ENCODE measurements at regions not wholly inside any gene's neighbourhood (a gene's known extent, or its start where the extent isn't known, plus 50 kb on each side); places are given as distances from the start of the nearest gene placed in this dataset.

GRCh38 chr4:23429497-23429896, 460.4 kb downstream of the PPARGC1A start:
- no peak overlapping the region for H3K4me3 ChIP-seq (ENCODE audit: low read depth in 1 of 2, low read length in 2 of 2)
- no peaks in the 10 kb centered on the region for H3K36me3 ChIP-seq (ENCODE audit: insufficient read depth, low read length)
- no peaks in the 10 kb centered on the region for H3K79me2 ChIP-seq (ENCODE audit: insufficient read depth, low read length)
- no peaks in the 10 kb centered on the region for H3K27me3 ChIP-seq (ENCODE audit: insufficient read depth, low read length, poor library complexity)
- H3K4me1 ChIP-seq (ENCODE audit: insufficient read depth, low read length), result no peaks in the 10 kb centered on the region
- H3K9me3 ChIP-seq (ENCODE audit: insufficient read depth, low read length, severe bottlenecking), result no peaks in the 10 kb centered on the region
- no peak overlapping the region for H3K9ac ChIP-seq (ENCODE audit: low read depth, low read length)
- H3K4me2 ChIP-seq (ENCODE audit: insufficient read depth, low read length), result no peak overlapping the region
- no peak for DNase-seq
- no peak for ATAC-seq (ENCODE audit: insufficient read depth, low read depth)
- TF ChIP-seq EZH2 (IDR thresholded peaks at IDR 0.05; ENCODE audit: borderline replicate concordance, low read depth, low read length, severe bottlenecking), result no peak
- no peak overlapping the region for H3K27ac ChIP-seq (ENCODE audit: low read length)
- H2AFZ ChIP-seq (ENCODE audit: low read depth, low read length), result no peak overlapping the region
- H4K20me1 ChIP-seq (ENCODE audit: insufficient read depth, low read length), result no peaks in the 10 kb centered on the region

DNA sequence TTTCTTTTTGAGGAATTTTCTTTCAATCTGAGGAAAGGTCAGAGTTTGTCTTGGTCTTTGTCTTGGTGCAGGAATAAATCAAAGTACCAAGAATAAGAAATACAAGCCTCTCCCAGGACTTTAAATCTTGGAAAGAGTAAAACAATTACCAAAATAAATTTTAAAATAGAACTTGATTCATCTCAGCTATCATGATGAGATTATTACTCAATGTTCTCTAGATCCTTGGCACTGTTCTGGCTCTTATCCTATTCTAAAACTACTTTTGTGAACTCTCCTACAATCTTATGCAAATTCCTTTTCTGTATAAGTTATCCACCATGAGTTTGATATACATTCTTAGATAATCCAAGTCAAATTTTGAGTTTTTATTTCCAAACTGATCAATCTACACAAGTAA, 464.3 kb downstream of the PPARGC1A start:
- no peaks in the 10 kb centered on the region for H3K27me3 ChIP-seq (ENCODE audit: insufficient read depth, low read length, poor library complexity)
- H3K9ac ChIP-seq (ENCODE audit: low read depth, low read length), result no peak overlapping the region
- no peaks in the 10 kb centered on the region for H3K36me3 ChIP-seq (ENCODE audit: insufficient read depth, low read length)
- H2AFZ ChIP-seq (ENCODE audit: low read depth, low read length), result no peak overlapping the region
- H4K20me1 ChIP-seq (ENCODE audit: insufficient read depth, low read length), result no peaks in the 10 kb centered on the region
- no peak overlapping the region for H3K4me3 ChIP-seq (ENCODE audit: low read depth in 1 of 2, low read length in 2 of 2)
- no peak for TF ChIP-seq EZH2 (IDR thresholded peaks at IDR 0.05; ENCODE audit: borderline replicate concordance, low read depth, low read length, severe bottlenecking)
- TF ChIP-seq CTCF (IDR thresholded peaks at IDR 0.05; ENCODE audit: borderline replicate concordance, extremely low read depth, low read length, poor library complexity, severe bottlenecking), result no peak
- H3K79me2 ChIP-seq (ENCODE audit: insufficient read depth, low read length), result no peaks in the 10 kb centered on the region
- H3K9me3 ChIP-seq (ENCODE audit: insufficient read depth, low read length, severe bottlenecking), result no peaks in the 10 kb centered on the region
- H3K4me1 ChIP-seq (ENCODE audit: insufficient read depth, low read length), result no peaks in the 10 kb centered on the region
- ATAC-seq (ENCODE audit: insufficient read depth, low read depth) (no peak), DNase-seq (no peak)
- H3K27ac ChIP-seq (ENCODE audit: low read length), result no peak overlapping the region
- no peak overlapping the region for H3K4me2 ChIP-seq (ENCODE audit: insufficient read depth, low read length)

GRCh38 chr4:23423540-23423939, 466.3 kb downstream of the PPARGC1A start:
- Histone ChIP-seq H3K27ac (ENCODE audit: low read length) (no peak overlapping the region), H3K9ac (ENCODE audit: low read depth, low read length) (no peak overlapping the region), H3K4me2 (ENCODE audit: insufficient read depth, low read length) (no peak overlapping the region), H3K36me3 (ENCODE audit: insufficient read depth, low read length) (no peaks in the 10 kb centered on the region), H3K4me1 (ENCODE audit: insufficient read depth, low read length) (no peaks in the 10 kb centered on the region), H3K9me3 (ENCODE audit: insufficient read depth, low read length, severe bottlenecking) (no peaks in the 10 kb centered on the region), H3K27me3 (ENCODE audit: insufficient read depth, low read length, poor library complexity) (no peaks in the 10 kb centered on the region), H2AFZ (ENCODE audit: low read depth, low read length) (no peak overlapping the region), H3K4me3 (ENCODE audit: low read depth in 1 of 2, low read length in 2 of 2) (no peak overlapping the region), H4K20me1 (ENCODE audit: insufficient read depth, low read length) (no peaks in the 10 kb centered on the region), H3K79me2 (ENCODE audit: insufficient read depth, low read length) (no peaks in the 10 kb centered on the region)
- no peak for DNase-seq
- no peak for TF ChIP-seq EZH2 (IDR thresholded peaks at IDR 0.05; ENCODE audit: borderline replicate concordance, low read depth, low read length, severe bottlenecking)
- no peak for TF ChIP-seq CTCF (IDR thresholded peaks at IDR 0.05; ENCODE audit: borderline replicate concordance, extremely low read depth, low read length, poor library complexity, severe bottlenecking)
- no peak for ATAC-seq (ENCODE audit: insufficient read depth, low read depth)

DNA sequence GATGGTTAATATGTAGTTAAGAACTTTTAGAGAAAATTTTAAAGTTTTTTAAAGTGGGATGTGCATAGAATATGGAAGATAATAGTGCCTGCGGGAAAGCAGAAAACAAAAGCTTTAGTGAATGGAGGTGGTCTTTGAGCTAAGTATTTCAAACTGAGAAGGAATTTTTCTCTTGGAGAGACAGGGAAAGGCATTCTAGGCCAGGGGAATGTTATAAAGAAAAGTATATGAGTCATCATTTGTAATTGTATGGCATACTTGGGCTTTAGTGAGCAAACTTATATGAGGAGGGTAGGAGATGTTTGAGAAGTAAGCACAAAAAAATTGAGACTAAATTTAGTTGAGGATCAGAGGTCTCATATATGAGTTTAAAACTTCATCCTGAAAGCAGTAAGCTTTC, 467.0 kb downstream of the PPARGC1A start:
- DNase-seq, result no peak
- H2AFZ ChIP-seq (ENCODE audit: low read depth, low read length), result no peak overlapping the region
- ATAC-seq (ENCODE audit: insufficient read depth, low read depth), result no peak
- no peaks in the 10 kb centered on the region for H3K9me3 ChIP-seq (ENCODE audit: insufficient read depth, low read length, severe bottlenecking)
- H3K36me3 ChIP-seq (ENCODE audit: insufficient read depth, low read length), result no peaks in the 10 kb centered on the region
- no peak overlapping the region for H3K27ac ChIP-seq (ENCODE audit: low read length)
- H3K79me2 ChIP-seq (ENCODE audit: insufficient read depth, low read length), result no peaks in the 10 kb centered on the region
- no peak overlapping the region for H3K4me3 ChIP-seq (ENCODE audit: low read depth in 1 of 2, low read length in 2 of 2)
- no peak overlapping the region for H3K9ac ChIP-seq (ENCODE audit: low read depth, low read length)
- no peak overlapping the region for H3K4me2 ChIP-seq (ENCODE audit: insufficient read depth, low read length)
- H3K4me1 ChIP-seq (ENCODE audit: insufficient read depth, low read length), result no peaks in the 10 kb centered on the region
- TF ChIP-seq EZH2 (IDR thresholded peaks at IDR 0.05; ENCODE audit: borderline replicate concordance, low read depth, low read length, severe bottlenecking), result no peak
- no peak for TF ChIP-seq CTCF (IDR thresholded peaks at IDR 0.05; ENCODE audit: borderline replicate concordance, extremely low read depth, low read length, poor library complexity, severe bottlenecking)
- H3K27me3 ChIP-seq (ENCODE audit: insufficient read depth, low read length, poor library complexity), result no peaks in the 10 kb centered on the region
- no peaks in the 10 kb centered on the region for H4K20me1 ChIP-seq (ENCODE audit: insufficient read depth, low read length)

Measured in DND-41 (cell line).